H1 (cell line): ENCODE measurements at regions not wholly inside any gene's neighbourhood (a gene's known extent, or its start where the extent isn't known, plus 50 kb on each side); places are given as distances from the start of the nearest gene placed in this dataset.

Experiments used
- CTCF ChIA-PET: fragments of 300-600 bp; sonication (Branson Sonifier 250); formaldehyde crosslinking; loops from one replicate; lab custom pipeline; 2021; ENCODE audit not compliant: partially characterized antibody; lab: Charles Lee
- POLR2A ChIA-PET: fragments of 300-600 bp; sonication (Branson Sonifier 250); formaldehyde crosslinking; loops from one replicate; lab custom pipeline; 2021; ENCODE audit warnings: inconsistent platforms; ENCODE audit not compliant: partially characterized antibody; lab: Charles Lee
- DNase-seq, 2 experiments: peaks; one replicate each; pipeline versions ENCODE4 v3.0.0 to v3.0.0-alpha.2; 2010 to 2022; ENCODE audit warnings: low spot score in 2 of 2, low read depth in 1 of 2, mixed read lengths in 1 of 2
- FAIRE-seq: peaks from 2 replicates; lab custom pipeline; 2011; peaks lifted over from hg19 to GRCh38; lab: Jason Lieb, UNC
- H2AFZ ChIP-seq: 2 replicates; pipeline ENCODE4 v1.8.1; 2012; ENCODE audit warnings: low read length, inconsistent platforms
- H2AK5ac ChIP-seq: 2 replicates; pipeline ENCODE4 v1.6.1; 2013; ENCODE audit warnings: low read depth, low read length
- H2BK120ac ChIP-seq: replicated peaks from 2 replicates; pipeline ENCODE3; 2013; ENCODE audit warnings: low read depth, low read length, inconsistent platforms
- H2BK12ac ChIP-seq: 2 replicates; pipeline ENCODE4 v1.6.1; 2013; ENCODE audit warnings: low read depth, low read length
- H2BK15ac ChIP-seq: 2 replicates; pipeline ENCODE4 v1.6.1; 2013; ENCODE audit warnings: low read length
- H2BK20ac ChIP-seq: 2 replicates; pipeline ENCODE4 v1.6.1; 2013; ENCODE audit warnings: low read length
- H2BK5ac ChIP-seq: 2 replicates; pipeline ENCODE4 v1.6.1; 2013; ENCODE audit warnings: low read depth, low read length
- H3K14ac ChIP-seq: 2 replicates; pipeline ENCODE4 v1.6.1; 2013; ENCODE audit warnings: inconsistent platforms; ENCODE audit not compliant: insufficient read length
- H3K18ac ChIP-seq: 2 replicates; pipeline ENCODE4 v1.6.1; 2013; ENCODE audit warnings: low read length; ENCODE audit errors: extremely low read depth
- H3K23ac ChIP-seq: 2 replicates; pipeline ENCODE4 v1.6.1; 2013; ENCODE audit warnings: inconsistent platforms; ENCODE audit not compliant: insufficient read length
- H3K23me2 ChIP-seq: 2 replicates; pipeline ENCODE4 v1.6.1; 2013; ENCODE audit warnings: low read depth, low read length
- H3K27ac ChIP-seq: 2 replicates; pipeline ENCODE4 v1.6.1; 2011; ENCODE audit warnings: low read depth, low read length, inconsistent platforms
- H3K27me3 ChIP-seq, 4 experiments: replicated peaks in 1 of 4; 1 replicate in 1 of 4; 2 replicates in 3 of 4; pipeline versions ENCODE4 v1.6.1 to v1.8.1; 2011 to 2013; ENCODE audit warnings: low read length in 3 of 4, mild to moderate bottlenecking in 3 of 4, inconsistent platforms in 2 of 4, mixed read lengths in 2 of 4, moderate library complexity in 1 of 4; ENCODE audit not compliant: control insufficient read depth in 3 of 4, insufficient read depth in 3 of 4; ENCODE audit errors: extremely low read depth in 1 of 4
- H3K36me3 ChIP-seq, 4 experiments: 2 replicates each; pipeline versions ENCODE4 v1.6.1 to v1.8.1; 2011 to 2013; ENCODE audit warnings: mild to moderate bottlenecking in 4 of 4, low read length in 3 of 4, moderate library complexity in 2 of 4, control low read depth in 1 of 4, inconsistent platforms in 1 of 4; ENCODE audit not compliant: insufficient read depth in 4 of 4, control insufficient read depth in 2 of 4
- H3K4ac ChIP-seq: replicated peaks from 2 replicates; pipeline ENCODE3; 2013; ENCODE audit warnings: low read length, low read depth, mixed read lengths, inconsistent platforms; ENCODE audit not compliant: insufficient read length
- H3K4me1 ChIP-seq, 4 experiments: replicated peaks in 1 of 4; 1 replicate in 1 of 4; 2 replicates in 3 of 4; pipeline versions ENCODE4 v1.6.1 to v1.8.1; 2011 to 2013; ENCODE audit warnings: low read length in 3 of 4, inconsistent platforms in 2 of 4, mixed read lengths in 1 of 4; ENCODE audit not compliant: insufficient read depth in 4 of 4, control insufficient read depth in 3 of 4
- H3K4me2 ChIP-seq, 2 experiments: 2 replicates each; pipeline versions ENCODE4 v1.6.1 to v1.8.1; 2011 to 2013; ENCODE audit warnings: low read depth in 2 of 2, low read length in 2 of 2, control low read depth in 1 of 2, inconsistent platforms in 1 of 2, mild to moderate bottlenecking in 1 of 2; ENCODE audit not compliant: insufficient read depth in 1 of 2
- H3K4me3 ChIP-seq, 4 experiments: fragments of 200-600, 300-600 bp in 1 of 4; sonication (generic), shearing (Covaris generic), sonication (Bioruptor Twin) in 1 of 4; 2 replicates each; pipeline versions ENCODE4 v1.5.1 to v1.8.1; 2011 to 2016; ENCODE audit warnings: low read length in 4 of 4, low read depth in 3 of 4, control low read depth in 2 of 4, inconsistent platforms in 2 of 4, mild to moderate bottlenecking in 2 of 4, mixed read lengths in 1 of 4, moderate library complexity in 1 of 4; ENCODE audit not compliant: insufficient read depth in 2 of 4; ENCODE audit errors: extremely low read depth in 1 of 4
- H3K56ac ChIP-seq: replicated peaks from 2 replicates; pipeline ENCODE3; 2013; ENCODE audit warnings: low read depth, mild to moderate bottlenecking, mixed read lengths, low read length, inconsistent platforms; ENCODE audit not compliant: insufficient read length
- H3K79me1 ChIP-seq: 2 replicates; pipeline ENCODE4 v1.6.1; 2013; ENCODE audit warnings: low read depth, low read length, control low read depth
- H3K79me2 ChIP-seq, 2 experiments: 2 replicates each; pipeline versions ENCODE4 v1.6.1 to v1.8.1; 2012 to 2013; ENCODE audit warnings: low read length in 2 of 2, mild to moderate bottlenecking in 2 of 2, inconsistent platforms in 1 of 2; ENCODE audit not compliant: insufficient read depth in 2 of 2, control insufficient read depth in 1 of 2
- H3K9ac ChIP-seq, 4 experiments: replicated peaks in 1 of 4; 1 replicate in 1 of 4; 2 replicates in 3 of 4; pipeline versions ENCODE4 v1.6.1 to v1.8.1; 2011 to 2013; ENCODE audit warnings: low read depth in 3 of 4, low read length in 3 of 4, control low read depth in 2 of 4, mild to moderate bottlenecking in 2 of 4, moderate library complexity in 2 of 4, inconsistent platforms in 1 of 4; ENCODE audit errors: extremely low read depth in 1 of 4
- H3K9me3 ChIP-seq, 2 experiments: 2 replicates each; pipeline versions ENCODE4 v1.6.1 to v1.8.1; 2012 to 2013; ENCODE audit warnings: mild to moderate bottlenecking in 2 of 2, moderate library complexity in 2 of 2, control low read depth in 1 of 2, inconsistent platforms in 1 of 2, low read depth in 1 of 2, low read length in 1 of 2, mixed read lengths in 1 of 2; ENCODE audit not compliant: insufficient read depth in 2 of 2
- H4K20me1 ChIP-seq, 2 experiments: replicated peaks in 1 of 2; 2 replicates each; pipeline versions ENCODE3 to v1.8.1; 2011 to 2013; ENCODE audit warnings: inconsistent platforms in 2 of 2, low read length in 2 of 2, mild to moderate bottlenecking in 1 of 2; ENCODE audit not compliant: insufficient read depth in 2 of 2, control insufficient read depth in 1 of 2
- H4K5ac ChIP-seq: 2 replicates; pipeline ENCODE4 v1.6.1; 2013; ENCODE audit warnings: low read length, low read depth, mixed read lengths, inconsistent platforms; ENCODE audit not compliant: insufficient read length
- H4K8ac ChIP-seq: 2 replicates; pipeline ENCODE4 v1.8.0; 2013; ENCODE audit warnings: mild to moderate bottlenecking, moderate library complexity, low read length, inconsistent platforms; ENCODE audit not compliant: insufficient read depth; ENCODE audit errors: extremely low read depth
- H4K91ac ChIP-seq: replicated peaks from 2 replicates; pipeline ENCODE3; 2013; ENCODE audit warnings: low read length, mixed read lengths, inconsistent platforms; ENCODE audit not compliant: insufficient read length
- ASH2L ChIP-seq: fragments of 200-600, 300-600 bp; sonication (generic); IDR thresholded peaks from one replicate; pipeline ENCODE4 v1.7.1; 2017; ENCODE audit warnings: low read length
- BRCA1 ChIP-seq: IDR thresholded peaks from 2 replicates; pipeline ENCODE4 v1.6.1; 2012; ENCODE audit warnings: low read depth, low read length, improper control_type of control experiment
- CBX5 ChIP-seq: fragments of 300-800, 300-1000 bp; sonication (generic); IDR thresholded peaks from 2 replicates; pipeline ENCODE4 v1.7.1; 2016; ENCODE audit warnings: antibody characterized with exemption, low read length, low read depth
- KDM5A ChIP-seq: fragments of 200-600 bp; IDR thresholded peaks from 2 replicates; pipeline ENCODE4 v1.7.1; 2012; ENCODE audit warnings: mild to moderate bottlenecking, low read length, inconsistent platforms, mixed read lengths
- MAFK ChIP-seq: IDR thresholded peaks from 2 replicates; pipeline ENCODE4 v1.6.1; 2012; ENCODE audit warnings: low read depth, mild to moderate bottlenecking, improper control_type of control experiment, low read length
- RNF2 ChIP-seq: fragments of 200-900, 300-1000 bp; sonication (generic); IDR thresholded peaks from 2 replicates; pipeline ENCODE4 v1.7.1; 2016; ENCODE audit warnings: borderline replicate concordance, low read depth, mild to moderate bottlenecking, antibody characterized with exemption, low read length; ENCODE audit not compliant: poor library complexity, severe bottlenecking; ENCODE audit errors: missing control alignments
- SRF ChIP-seq: IDR thresholded peaks from 2 replicates; pipeline ENCODE4 v1.6.1; 2011; ENCODE audit warnings: mild to moderate bottlenecking, low read depth, low read length, moderate library complexity
- TEAD4 ChIP-seq: IDR thresholded peaks from 2 replicates; pipeline ENCODE4 v1.6.1; 2012; ENCODE audit warnings: low read depth, low read length, inconsistent platforms, mixed read lengths
- WGBS, 2 experiments: shearing (Covaris generic) in 1 of 2; methylation state at CpG; one replicate each; pipeline versions ENCODE4 v1.1.6 to v1.1.7; 2013 to 2015; ENCODE audit warnings: low lambda C conversion rate in 2 of 2, mixed read lengths in 2 of 2, inconsistent platforms in 1 of 2, low coverage in 1 of 2, missing lambda C conversion rate in 1 of 2; ENCODE audit not compliant: insufficient replicate concordance in 2 of 2, insufficient coverage in 1 of 2, insufficient read length in 1 of 2; ENCODE audit errors: extremely low coverage in 1 of 2, missing lambda C conversion rate in 1 of 2; 5-methylcytosine and 5-hydroxymethylcytosine counted together
- TF ChIP-seq, protein P1 (sequence below): IDR thresholded peaks from 2 replicates; pipeline ENCODE4 v1.6.1; 2012; ENCODE audit warnings: low read length, inconsistent platforms
- TF ChIP-seq, protein P2 (sequence below): IDR thresholded peaks from 2 replicates; pipeline ENCODE4 v1.6.1; 2011; ENCODE audit warnings: low read depth, mild to moderate bottlenecking, low read length; ENCODE audit not compliant: insufficient read depth

DNA sequence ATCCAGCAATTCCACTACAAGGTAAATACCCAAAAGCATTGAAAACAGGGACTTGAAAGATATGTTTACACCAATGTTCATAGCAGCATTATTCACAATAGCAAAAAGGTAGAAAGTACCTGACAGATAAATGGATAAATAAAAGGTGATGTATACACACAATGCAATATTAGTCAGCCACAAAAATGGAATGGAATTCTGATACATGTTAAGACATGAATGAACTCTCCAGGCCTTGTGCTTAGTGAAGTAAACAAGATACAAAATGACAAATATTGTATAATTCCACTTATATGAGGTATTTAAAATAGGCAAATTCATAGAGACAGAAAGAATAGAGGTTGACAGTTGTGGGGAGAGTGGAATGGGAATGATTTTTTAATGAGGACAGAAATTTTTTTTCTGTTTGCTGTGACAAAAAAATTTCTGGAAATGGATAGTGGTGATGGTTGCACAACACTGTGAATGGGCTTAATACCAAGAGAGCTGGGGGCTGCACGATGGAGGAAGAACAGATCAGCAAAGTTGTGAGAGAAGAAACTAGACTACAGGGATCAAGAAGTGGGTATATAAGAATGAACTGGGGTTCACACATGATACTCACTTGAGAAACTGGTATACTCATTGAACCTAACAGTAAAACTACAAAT, 137.2 kb downstream of the MZT1 start:
- Histone ChIP-seq H3K4ac (no peak overlapping the region), H3K36me3 (no peaks in the 10 kb centered on the region), H2AFZ (no peak overlapping the region), H3K79me1 (no peaks in the 10 kb centered on the region), H3K9me3 (no peaks in the 10 kb centered on the region), H3K14ac (no peak overlapping the region), H2BK12ac (no peak overlapping the region), H3K4me3 (no peak overlapping the region), H3K27ac (no peak overlapping the region), H2BK120ac (no peak overlapping the region), H3K18ac (no peak overlapping the region), H4K20me1 (no peaks in the 10 kb centered on the region), H3K4me2 (no peak overlapping the region), H3K27me3 (no peaks in the 10 kb centered on the region), H2AK5ac (no peak overlapping the region), H4K91ac (no peak overlapping the region), H3K79me2 (no peaks in the 10 kb centered on the region), H3K23ac (no peak overlapping the region), H3K23me2 (no peaks in the 10 kb centered on the region), H3K9ac (no peak overlapping the region), H2BK5ac (no peak overlapping the region), H3K56ac (no peak overlapping the region), H2BK20ac (no peak overlapping the region), H4K5ac (no peak overlapping the region), H4K8ac (no peak overlapping the region), H3K4me1 (no peaks in the 10 kb centered on the region), H2BK15ac (no peak overlapping the region)
- FAIRE-seq (no peak), DNase-seq (no peak)
- CTCF ChIA-PET = interaction anchor here (0.5 kb wide), 1 partner anchor 16 kb away, joined by 3 read pairs; no protein-coding TSS in a partner anchor
- POLR2A ChIA-PET = no interaction called here
- 94% methylated on average over 1 of the region's 1 CpG; no CpG with 5 or more reads in 1 of the 2 experiments for WGBS, 2 experiments
- TF ChIP-seq TEAD4 (no peak), RNF2 (no peak), KDM5A (no peak), SRF (no peak), ASH2L (no peak), MAFK (no peak), CBX5 (no peak), BRCA1 (no peak)
- TF ChIP-seq, protein P1, sequence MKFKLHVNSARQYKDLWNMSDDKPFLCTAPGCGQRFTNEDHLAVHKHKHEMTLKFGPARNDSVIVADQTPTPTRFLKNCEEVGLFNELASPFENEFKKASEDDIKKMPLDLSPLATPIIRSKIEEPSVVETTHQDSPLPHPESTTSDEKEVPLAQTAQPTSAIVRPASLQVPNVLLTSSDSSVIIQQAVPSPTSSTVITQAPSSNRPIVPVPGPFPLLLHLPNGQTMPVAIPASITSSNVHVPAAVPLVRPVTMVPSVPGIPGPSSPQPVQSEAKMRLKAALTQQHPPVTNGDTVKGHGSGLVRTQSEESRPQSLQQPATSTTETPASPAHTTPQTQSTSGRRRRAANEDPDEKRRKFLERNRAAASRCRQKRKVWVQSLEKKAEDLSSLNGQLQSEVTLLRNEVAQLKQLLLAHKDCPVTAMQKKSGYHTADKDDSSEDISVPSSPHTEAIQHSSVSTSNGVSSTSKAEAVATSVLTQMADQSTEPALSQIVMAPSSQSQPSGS = no peak
- TF ChIP-seq, protein P2, sequence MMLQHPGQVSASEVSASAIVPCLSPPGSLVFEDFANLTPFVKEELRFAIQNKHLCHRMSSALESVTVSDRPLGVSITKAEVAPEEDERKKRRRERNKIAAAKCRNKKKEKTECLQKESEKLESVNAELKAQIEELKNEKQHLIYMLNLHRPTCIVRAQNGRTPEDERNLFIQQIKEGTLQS = no peak
